ENCODE measurements at regions not wholly inside any gene's neighbourhood (a gene's known extent, or its start where the extent isn't known, plus 50 kb on each side); places are given as distances from the start of the nearest gene placed in this dataset.

- TF ChIP-seq POLR2AphosphoS5 (IDR thresholded peaks at IDR 0.05; ENCODE audit: low read depth, low read length) (no peak), TAF1 (IDR thresholded peaks at IDR 0.05; ENCODE audit: low read depth, low read length) (no peak), SPI1 (IDR thresholded peaks at IDR 0.05; ENCODE audit: low read depth, low read length) (no peak)
Measured at GRCh38 chr18:45480219-45481015, 134.9 kb upstream of the SLC14A2 start.
